ENCODE measurements at regions not wholly inside any gene's neighbourhood (a gene's known extent, or its start where the extent isn't known, plus 50 kb on each side); places are given as distances from the start of the nearest gene placed in this dataset.

- TF ChIP-seq, protein P1, sequence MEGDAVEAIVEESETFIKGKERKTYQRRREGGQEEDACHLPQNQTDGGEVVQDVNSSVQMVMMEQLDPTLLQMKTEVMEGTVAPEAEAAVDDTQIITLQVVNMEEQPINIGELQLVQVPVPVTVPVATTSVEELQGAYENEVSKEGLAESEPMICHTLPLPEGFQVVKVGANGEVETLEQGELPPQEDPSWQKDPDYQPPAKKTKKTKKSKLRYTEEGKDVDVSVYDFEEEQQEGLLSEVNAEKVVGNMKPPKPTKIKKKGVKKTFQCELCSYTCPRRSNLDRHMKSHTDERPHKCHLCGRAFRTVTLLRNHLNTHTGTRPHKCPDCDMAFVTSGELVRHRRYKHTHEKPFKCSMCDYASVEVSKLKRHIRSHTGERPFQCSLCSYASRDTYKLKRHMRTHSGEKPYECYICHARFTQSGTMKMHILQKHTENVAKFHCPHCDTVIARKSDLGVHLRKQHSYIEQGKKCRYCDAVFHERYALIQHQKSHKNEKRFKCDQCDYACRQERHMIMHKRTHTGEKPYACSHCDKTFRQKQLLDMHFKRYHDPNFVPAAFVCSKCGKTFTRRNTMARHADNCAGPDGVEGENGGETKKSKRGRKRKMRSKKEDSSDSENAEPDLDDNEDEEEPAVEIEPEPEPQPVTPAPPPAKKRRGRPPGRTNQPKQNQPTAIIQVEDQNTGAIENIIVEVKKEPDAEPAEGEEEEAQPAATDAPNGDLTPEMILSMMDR (IDR thresholded peaks at IDR 0.05) = no peak
- TF ChIP-seq EP300 (IDR thresholded peaks at IDR 0.05) = peak in 1 of 2 donors; percentile 39
Measured at GRCh38 chr2:18961991-18962421, 372.6 kb upstream of the NT5C1B start.
